Neural crest cell (in vitro differentiated cells): ENCODE measurements at regions not wholly inside any gene's neighbourhood (a gene's known extent, or its start where the extent isn't known, plus 50 kb on each side); places are given as distances from the start of the nearest gene placed in this dataset.
"Not testable (repeated sequence)": the region's sequence is repeated elsewhere in the genome, so short reads cannot be mapped to it uniquely, and the experiment has no call there.

Experiments used
- DNase-seq: peaks from one replicate; pipeline ENCODE4 v3.0.0; 2021; ENCODE audit warnings: low read depth, mixed read lengths, low spot score
- H3K27ac Mint-ChIP-seq: one replicate; pipeline ENCODE4 v1.8.0; 2021; ENCODE audit warnings: mild to moderate bottlenecking, mixed read lengths; ENCODE audit not compliant: unreplicated experiment
- H3K27me3 Mint-ChIP-seq: 2 replicates; pipeline ENCODE4 v1.8.0; 2021; ENCODE audit warnings: low read depth, mild to moderate bottlenecking, mixed read lengths
- H3K36me3 Mint-ChIP-seq: 2 replicates; pipeline ENCODE4 v1.8.0; 2021; ENCODE audit warnings: low read depth, mild to moderate bottlenecking, mixed read lengths
- H3K4me1 Mint-ChIP-seq: 2 replicates; pipeline ENCODE4 v1.8.0; 2021; ENCODE audit warnings: mixed read lengths
- H3K4me3 Mint-ChIP-seq: one replicate; pipeline ENCODE4 v1.8.0; 2021; ENCODE audit warnings: mild to moderate bottlenecking, mixed read lengths
- H3K9me3 Mint-ChIP-seq: 2 replicates; pipeline ENCODE4 v1.8.0; 2021; ENCODE audit warnings: mixed read lengths
- TF ChIP-seq, protein P1 (sequence below): fragments of 200-600 bp; sonication (generic); conservative IDR thresholded peaks from 2 replicates; pipeline ENCODE4 v1.5.0; 2021; ENCODE audit warnings: antibody characterized with exemption, mild to moderate bottlenecking

DNA sequence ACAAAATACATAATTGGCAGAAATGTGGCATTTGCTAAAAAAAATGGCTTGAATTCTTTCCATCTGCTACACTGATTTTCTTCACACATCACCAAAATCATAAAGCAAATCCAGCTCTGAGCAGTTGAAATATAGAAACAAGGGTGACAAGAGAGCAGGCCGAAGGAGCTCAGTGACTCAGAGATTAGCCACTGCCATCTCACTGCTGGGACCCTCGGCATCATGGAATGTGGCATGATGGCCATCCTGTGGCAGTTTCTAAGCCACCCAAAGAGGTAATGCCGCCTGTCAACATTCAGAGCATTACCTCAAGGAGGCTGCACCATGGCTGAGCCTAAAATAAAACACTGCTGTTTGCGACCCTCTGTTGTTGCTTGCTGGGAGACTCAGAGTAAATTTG is 80.5 kb upstream of the OSBPL11 start:
- H3K4me3 Mint-ChIP-seq = no peak overlapping the region
- no peak overlapping the region for H3K27ac Mint-ChIP-seq
- DNase-seq = no peak
- H3K9me3 Mint-ChIP-seq = no peaks in the 10 kb centered on the region
- TF ChIP-seq, protein P1, sequence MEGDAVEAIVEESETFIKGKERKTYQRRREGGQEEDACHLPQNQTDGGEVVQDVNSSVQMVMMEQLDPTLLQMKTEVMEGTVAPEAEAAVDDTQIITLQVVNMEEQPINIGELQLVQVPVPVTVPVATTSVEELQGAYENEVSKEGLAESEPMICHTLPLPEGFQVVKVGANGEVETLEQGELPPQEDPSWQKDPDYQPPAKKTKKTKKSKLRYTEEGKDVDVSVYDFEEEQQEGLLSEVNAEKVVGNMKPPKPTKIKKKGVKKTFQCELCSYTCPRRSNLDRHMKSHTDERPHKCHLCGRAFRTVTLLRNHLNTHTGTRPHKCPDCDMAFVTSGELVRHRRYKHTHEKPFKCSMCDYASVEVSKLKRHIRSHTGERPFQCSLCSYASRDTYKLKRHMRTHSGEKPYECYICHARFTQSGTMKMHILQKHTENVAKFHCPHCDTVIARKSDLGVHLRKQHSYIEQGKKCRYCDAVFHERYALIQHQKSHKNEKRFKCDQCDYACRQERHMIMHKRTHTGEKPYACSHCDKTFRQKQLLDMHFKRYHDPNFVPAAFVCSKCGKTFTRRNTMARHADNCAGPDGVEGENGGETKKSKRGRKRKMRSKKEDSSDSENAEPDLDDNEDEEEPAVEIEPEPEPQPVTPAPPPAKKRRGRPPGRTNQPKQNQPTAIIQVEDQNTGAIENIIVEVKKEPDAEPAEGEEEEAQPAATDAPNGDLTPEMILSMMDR = no peak
- no peaks in the 10 kb centered on the region for H3K4me1 Mint-ChIP-seq
- H3K36me3 Mint-ChIP-seq = no peaks in the 10 kb centered on the region
- no peaks in the 10 kb centered on the region for H3K27me3 Mint-ChIP-seq

DNA sequence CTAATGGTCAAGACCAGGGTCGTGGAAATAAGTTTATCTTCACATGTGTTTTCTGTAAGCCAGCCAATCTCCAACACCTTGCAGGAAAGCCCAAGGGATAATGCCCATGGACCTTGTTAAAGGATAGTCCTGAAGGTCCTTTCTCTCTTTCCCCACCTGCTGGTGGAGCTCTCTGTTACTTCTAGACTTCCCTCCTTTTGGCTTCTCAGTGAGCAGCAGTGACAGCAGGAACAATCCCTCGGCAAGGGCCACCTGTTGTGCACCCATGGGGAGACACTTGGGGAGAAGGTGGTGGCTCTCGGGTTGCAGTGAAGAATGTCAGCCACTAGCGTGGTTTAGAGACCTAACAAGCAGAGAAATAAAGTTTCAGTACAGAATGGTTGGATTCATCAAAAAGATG is 84.0 kb upstream of the OSBPL11 start:
- Mint-ChIP-seq H3K27me3 (no peaks in the 10 kb centered on the region), H3K27ac (no peak overlapping the region)
- TF ChIP-seq, protein P1 = no peak

DNA sequence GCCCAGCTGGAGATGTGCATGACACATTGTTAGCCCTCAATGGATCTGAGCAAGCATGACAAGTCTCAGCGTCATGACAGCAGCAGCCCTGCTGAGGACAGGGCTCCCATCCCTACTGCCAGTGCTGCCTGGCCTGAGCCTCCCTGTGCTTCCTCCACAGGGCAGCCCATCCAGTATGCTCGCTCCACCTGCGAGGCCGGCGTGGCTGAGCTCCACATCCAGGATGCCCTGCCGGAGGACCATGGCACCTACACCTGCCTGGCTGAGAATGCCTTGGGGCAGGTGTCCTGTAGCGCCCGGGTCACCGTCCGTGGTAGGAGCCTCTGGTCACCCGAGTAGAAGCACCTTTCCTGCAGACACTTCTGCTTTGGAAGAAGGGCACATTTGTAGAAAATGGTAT is 85.8 kb upstream of the OSBPL11 start:
- H3K27me3 Mint-ChIP-seq = no peaks in the 10 kb centered on the region
- H3K4me3 Mint-ChIP-seq = no peak overlapping the region
- no peaks in the 10 kb centered on the region for H3K4me1 Mint-ChIP-seq
- no peak overlapping the region for H3K27ac Mint-ChIP-seq
- no peaks in the 10 kb centered on the region for H3K9me3 Mint-ChIP-seq
- H3K36me3 Mint-ChIP-seq = no peaks in the 10 kb centered on the region
- DNase-seq = no peak
- TF ChIP-seq, protein P1 = no peak

More for the DNA sequence above, 84.0 kb upstream of the OSBPL11 start:
- Mint-ChIP-seq H3K9me3 (no peaks in the 10 kb centered on the region), H3K4me1 (no peaks in the 10 kb centered on the region), H3K36me3 (no peaks in the 10 kb centered on the region), H3K4me3 (no peak overlapping the region)
- DNase-seq = no peak

GRCh38 chr3:125681906-125682305 is 86.6 kb upstream of the OSBPL11 start:
- H3K27me3 Mint-ChIP-seq, H3K4me3 Mint-ChIP-seq, DNase-seq, H3K4me1 Mint-ChIP-seq, H3K36me3 Mint-ChIP-seq, H3K27ac Mint-ChIP-seq, H3K9me3 Mint-ChIP-seq: not testable (repeated sequence)

DNA sequence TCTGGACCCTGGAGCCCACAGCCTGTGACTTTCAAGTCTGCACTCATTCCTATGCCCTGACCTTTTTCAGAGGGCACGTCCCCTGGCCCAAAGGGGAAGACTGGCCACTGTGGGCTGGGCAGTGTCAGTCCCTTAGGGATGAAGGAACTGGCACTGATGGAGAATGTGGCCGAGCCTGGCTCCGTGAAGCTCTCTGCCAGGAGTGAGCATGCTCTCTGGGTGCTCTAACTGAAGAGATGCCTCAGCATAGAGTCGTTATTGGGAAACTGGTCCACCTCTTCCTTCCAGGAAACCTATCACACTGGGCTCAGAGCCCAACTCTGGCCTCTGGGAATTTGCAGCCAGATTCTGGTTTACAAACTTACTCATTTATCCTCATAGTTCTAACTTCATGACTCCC is 87.3 kb upstream of the OSBPL11 start:
- not testable (repeated sequence) for H3K4me3 Mint-ChIP-seq

GRCh38 chr3:125683067-125683829 is 88.0 kb upstream of the OSBPL11 start:
- Mint-ChIP-seq H3K27ac (no peak overlapping the region), H3K4me1 (no peaks in the 10 kb centered on the region), H3K36me3 (no peaks in the 10 kb centered on the region), H3K27me3 (no peaks in the 10 kb centered on the region), H3K4me3 (no peak overlapping the region), H3K9me3 (no peaks in the 10 kb centered on the region)
- DNase-seq = no peak
- TF ChIP-seq, protein P1 = no peak

More for the DNA sequence above, 87.3 kb upstream of the OSBPL11 start:
- not testable (repeated sequence) for H3K9me3 Mint-ChIP-seq, H3K4me1 Mint-ChIP-seq, H3K27ac Mint-ChIP-seq, H3K36me3 Mint-ChIP-seq, H3K27me3 Mint-ChIP-seq, DNase-seq
